ENCODE measurements at regions not wholly inside any gene's neighbourhood (a gene's known extent, or its start where the extent isn't known, plus 50 kb on each side); places are given as distances from the start of the nearest gene placed in this dataset.

DNA sequence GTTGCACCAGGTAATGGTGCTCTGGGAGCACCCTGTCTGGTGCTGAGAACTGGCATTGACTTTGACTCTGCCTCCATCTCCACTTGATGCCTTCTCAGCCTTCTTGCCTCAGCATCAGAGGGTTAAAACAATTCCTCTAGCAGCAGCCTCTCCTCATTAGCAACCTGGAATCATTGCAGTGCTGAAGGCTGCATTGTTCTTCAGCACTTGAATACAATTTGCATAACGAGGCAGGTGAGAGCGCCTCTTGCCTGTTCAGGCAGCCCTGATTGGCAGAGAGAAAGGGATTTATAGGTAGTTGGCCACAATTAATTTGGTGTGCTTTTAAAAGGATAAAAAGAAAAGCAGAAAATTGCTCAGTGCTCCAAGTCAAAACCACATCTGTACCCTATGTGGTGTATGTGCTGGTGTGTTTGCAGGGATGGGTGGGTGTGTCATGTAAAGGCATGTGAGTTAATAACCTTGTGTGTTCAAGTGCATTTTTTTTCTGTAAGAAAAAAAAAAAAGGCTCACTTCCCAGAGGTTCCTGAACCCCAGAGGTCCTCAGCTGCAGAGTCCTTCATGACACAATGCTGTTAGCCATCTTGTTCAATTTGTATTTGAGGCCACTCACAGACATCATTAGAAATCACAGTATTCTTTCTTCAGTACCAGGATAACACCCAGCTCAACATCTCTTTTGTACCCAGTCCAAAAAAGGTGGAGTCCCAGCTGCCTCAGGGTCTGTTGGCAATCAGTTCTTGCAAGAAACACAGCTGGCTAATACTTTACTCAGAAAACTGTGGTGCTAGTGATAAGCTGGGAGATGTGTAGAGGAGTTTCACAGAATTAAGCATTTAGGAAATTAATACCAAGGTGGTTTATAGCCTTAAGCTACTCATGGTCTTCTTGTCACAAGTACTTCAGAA, 385.6 kb downstream of the GRIN2B start:
- DNase-seq (ENCODE audit: low read depth) = no peak

DNA sequence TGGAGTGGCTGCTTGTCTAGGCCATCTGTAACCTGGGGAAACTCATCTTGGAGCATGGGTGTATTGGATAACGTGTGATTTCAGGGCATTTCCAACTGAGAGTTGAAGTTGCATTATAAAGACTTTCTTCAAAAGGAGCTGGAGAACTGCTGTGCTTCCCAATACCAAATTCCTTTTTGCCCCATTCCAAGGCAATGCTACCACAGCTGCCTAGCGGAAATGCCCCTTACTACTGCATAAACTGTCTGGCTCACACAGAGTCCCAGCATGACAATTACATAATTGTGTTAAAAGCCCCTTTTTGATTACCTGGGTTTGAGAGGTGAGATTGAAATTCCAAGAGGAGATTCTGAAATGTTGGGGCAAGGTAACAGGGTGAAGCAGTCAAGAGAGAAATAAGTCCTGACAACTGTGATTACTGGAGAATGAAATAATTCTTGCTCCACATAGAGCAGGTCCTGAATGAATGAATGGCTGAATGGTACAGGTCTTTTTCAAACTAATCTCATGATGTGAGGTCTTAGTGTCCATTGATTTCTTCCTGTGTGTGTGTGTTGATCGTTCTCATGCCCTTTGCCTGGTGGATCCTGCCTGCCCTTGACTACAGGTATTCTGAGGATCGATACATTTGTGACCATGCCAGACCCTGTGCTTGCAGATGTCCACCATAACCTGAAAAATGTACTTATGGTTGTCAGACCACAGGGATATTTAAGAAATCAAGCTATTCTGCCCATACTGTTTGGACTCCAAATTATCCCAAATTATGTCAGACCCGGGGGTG, 386.5 kb downstream of the GRIN2B start:
- DNase-seq (ENCODE audit: low read depth) = no peak

DNA sequence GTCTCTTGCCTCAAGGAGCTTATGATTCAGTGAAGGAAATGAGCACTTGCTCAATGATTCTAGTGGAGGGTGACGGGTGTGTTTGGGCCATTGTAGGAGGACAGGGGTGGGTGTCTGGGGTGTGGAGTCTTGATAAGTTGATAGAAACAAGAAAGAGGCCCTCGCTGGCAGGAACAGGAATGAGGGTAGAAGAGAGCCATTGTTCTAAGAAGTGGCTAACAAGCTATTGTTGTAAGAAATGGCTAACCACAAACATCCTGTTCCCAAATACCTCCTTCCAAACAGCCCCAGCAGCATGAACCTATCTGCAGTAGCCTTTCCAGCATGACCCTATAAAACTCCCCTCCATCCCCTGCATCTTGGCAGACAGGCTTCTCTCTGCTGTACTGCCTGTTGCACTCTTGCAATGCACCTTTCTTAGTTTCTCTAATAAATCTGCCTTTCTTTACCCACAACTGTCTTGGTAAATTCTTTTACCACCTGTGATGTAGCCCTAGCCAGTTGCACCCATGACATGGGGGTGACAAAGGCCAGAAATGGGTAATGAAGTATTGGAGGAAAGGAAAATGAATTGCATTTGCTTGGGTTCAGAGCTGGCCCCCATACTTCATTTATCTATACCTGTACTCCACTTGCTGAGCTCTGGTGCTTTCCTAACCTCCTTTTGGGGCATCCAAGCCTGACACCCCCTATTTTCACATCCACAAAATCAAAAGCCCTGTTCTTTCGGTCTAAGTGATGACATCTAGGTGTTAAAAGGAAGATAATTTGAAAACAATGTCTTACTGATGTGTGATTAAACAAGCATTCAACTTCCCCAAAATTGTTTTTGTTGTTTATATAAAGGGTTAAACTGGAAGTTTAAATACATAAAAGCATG, 389.1 kb downstream of the GRIN2B start:
- DNase-seq (ENCODE audit: low read depth) = no peak

DNA sequence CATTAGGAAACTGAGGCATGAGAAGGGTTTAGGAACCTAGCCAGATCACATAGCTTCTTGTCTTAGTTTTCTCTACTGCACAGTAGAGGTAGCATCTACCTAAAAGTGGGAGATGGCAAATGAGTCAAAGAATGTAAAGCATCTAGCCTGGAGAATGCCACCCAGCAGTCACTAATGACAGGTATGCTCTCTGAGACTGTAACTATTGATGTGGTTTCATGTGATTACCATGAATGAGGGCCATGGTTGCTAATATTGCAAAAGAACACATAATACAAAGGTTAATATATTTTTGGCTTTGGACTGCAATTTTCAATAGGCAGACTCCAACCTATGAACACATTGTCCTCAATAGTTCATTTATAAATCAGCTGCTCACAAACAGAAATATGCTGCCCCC, 389.9 kb downstream of the GRIN2B start:
- no peak for DNase-seq (ENCODE audit: low read depth)

- no peak for DNase-seq (ENCODE audit: low read depth)
Observed at GRCh38 chr12:13591059-13591458, 390.3 kb downstream of the GRIN2B start.

DNA sequence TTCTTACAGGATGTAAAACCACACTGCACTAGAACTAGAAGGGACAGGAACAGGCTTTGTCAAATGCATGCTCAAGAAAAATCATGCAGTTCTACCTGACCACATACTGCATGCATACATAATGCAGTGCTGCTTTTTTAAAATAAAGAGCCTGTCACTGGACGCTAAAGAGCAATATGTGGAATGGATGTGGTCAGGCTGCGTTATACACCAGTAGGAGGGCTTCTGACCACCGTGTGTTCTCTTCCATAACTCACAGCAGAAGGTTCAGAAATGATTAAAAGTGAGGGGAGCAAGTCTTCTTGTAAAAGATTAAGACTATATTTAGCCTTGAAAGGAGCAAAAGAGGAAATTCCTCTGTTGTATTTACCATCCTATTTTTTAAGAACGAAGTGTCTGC, 392.0 kb downstream of the EMP1 start:
- DNase-seq (ENCODE audit: low read depth) = no peak

DNA sequence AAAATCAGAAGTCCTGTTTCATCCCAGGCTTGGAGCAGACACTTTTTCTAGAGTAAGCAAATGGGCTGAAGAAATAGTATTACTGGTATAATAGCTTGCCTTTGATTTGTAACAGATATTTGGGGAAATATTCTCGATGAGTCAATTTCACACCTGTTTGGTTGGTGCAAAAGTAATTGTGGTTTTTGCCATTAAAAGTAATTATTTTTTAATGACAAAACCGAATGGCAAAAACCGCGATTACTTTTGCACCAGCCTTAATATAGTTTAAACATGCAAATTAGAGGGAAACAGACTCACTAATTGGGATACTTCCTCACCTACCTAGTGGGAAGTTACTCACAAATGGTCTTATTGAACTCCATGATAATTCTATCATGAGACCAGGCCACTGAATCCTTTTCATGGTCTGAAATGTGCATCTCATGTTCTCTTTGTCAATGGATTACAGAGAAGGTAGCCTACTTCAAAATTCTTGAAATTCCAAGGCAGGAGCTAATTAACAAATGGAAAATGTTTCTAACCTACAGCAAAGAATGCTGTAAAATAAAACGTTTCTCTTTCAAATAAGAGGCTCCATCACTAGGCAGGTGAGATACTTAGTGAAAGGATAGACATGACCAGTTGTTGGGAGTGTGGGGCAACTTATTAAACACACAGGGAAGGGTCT, 391.3 kb downstream of the EMP1 start:
- no peak for DNase-seq (ENCODE audit: low read depth)

- DNase-seq (ENCODE audit: low read depth) = no peak
Observed at GRCh38 chr12:13586361-13586760, 389.8 kb downstream of the EMP1 start.

GRCh38 chr12:13584541-13584940, 388.0 kb downstream of the EMP1 start:
- no peak for DNase-seq (ENCODE audit: low read depth)

DNA sequence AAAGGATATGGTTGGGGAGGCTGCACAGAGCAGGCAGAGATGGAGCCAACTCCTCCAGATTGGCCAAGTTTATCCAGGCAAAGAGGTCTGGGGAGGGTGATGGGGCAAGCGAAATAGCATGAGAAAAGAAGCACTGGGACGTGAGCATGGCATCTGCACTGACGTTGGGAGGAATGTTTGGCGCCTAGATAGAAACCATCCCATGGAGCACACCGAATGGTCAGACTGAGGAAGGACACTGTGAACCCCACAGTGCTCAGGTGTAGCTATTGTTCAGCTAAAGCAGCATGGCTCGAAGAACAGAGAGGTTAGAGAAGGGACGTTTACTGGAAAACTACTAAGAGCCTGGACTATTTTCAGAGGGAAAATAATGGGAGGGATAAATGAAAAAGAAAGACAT, 387.1 kb downstream of the EMP1 start:
- no peak for DNase-seq (ENCODE audit: low read depth)

DNA sequence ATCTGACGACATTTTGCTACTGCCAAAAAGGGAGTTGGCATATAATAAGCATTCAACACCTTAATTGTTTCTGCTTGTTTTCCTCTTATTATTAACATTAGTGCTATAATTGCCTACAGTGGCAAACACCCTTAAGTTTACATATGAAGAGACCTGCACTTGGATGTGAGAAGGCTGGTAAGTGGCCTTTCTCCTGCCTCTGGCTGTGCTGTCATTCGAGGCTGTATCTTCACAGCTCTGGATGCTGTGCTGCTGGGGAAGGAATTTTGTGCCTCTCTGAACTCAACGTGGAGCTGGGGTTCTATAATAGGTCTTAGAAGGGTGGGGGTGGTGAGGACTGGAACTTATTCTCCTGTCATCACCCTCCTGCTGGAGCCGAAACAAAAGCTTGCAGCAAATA, 385.9 kb downstream of the EMP1 start:
- no peak for DNase-seq (ENCODE audit: low read depth)

- no peak for DNase-seq (ENCODE audit: low read depth)
Observed at GRCh38 chr12:13581031-13581430, 384.5 kb downstream of the EMP1 start.

- DNase-seq (ENCODE audit: low read depth) = no peak
Observed at GRCh38 chr12:13580206-13580605, 383.7 kb downstream of the EMP1 start.

- DNase-seq (ENCODE audit: low read depth) = no peak
Observed at GRCh38 chr12:13576935-13577500, 380.5 kb downstream of the EMP1 start.

DNA sequence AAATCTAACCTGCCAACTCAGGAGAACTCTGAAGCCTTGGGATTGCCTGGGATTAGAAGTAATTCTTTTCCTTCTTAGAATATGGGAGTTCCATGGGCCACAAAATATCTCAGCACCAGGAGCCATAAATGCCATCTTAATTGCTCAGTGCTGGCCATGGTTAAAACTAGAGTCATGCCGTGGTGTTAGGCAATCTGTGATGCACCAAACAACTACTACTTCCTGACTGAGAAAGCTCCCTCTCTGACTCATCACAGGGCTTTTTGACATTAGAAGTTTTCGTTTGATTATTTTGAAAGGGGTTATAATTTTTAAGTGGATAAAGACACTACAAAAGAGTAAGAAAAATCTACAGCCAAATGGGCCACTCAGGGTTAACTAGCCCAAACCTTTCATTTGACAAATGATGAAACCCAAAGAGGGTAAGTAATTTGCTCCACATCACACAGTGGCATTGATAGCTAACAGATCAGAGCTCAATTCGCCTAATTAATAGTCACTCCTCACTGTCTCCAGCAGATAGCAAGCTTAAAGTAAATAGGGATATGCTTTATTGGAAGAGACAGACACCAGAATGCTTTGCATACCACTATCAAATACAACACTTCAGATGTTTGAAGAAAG, 377.3 kb downstream of the EMP1 start:
- DNase-seq (ENCODE audit: low read depth) = peak; percentile 47

GRCh38 chr12:13571035-13571434, 374.5 kb downstream of the EMP1 start:
- no peak for DNase-seq (ENCODE audit: low read depth)

GRCh38 chr12:13570005-13570694, 373.6 kb downstream of the EMP1 start:
- DNase-seq (ENCODE audit: low read depth) = no peak

GRCh38 chr12:13566292-13566691, 369.8 kb downstream of the EMP1 start:
- DNase-seq (ENCODE audit: low read depth) = no peak

GRCh38 chr12:13564266-13564810, 367.8 kb downstream of the EMP1 start:
- DNase-seq (ENCODE audit: low read depth) = no peak

DNA sequence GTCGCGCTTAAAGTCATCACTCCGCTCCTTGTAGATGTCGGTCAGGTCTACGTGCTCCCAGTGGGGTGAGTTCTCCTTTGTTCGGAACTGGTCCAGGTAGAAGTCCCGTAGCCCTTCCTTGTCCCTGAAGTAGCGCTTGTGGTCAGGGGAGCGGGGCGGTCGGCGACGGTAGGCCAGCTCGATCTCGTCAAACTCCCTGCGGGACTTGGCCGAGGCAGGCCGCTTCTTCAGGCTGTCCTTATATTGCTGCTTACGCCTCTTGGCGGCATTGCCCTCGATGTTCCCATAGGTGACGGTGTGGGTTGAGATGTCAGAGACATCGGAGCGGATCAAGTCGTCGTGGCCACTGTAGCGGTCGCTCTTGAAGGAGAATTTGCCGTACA, 367.2 kb downstream of the EMP1 start:
- no peak for DNase-seq (ENCODE audit: low read depth)

Measured in GM04503 (cell line).